OCI-LY1 (cell line): ENCODE measurements at regions not wholly inside any gene's neighbourhood (a gene's known extent, or its start where the extent isn't known, plus 50 kb on each side); places are given as distances from the start of the nearest gene placed in this dataset.

Experiments
- H2AFZ ChIP-seq: fragments of 200-600 bp; sonication (generic), shearing (Covaris generic); 2 replicates; pipeline ENCODE4 v1.6.0; 2014; ENCODE audit warnings: antibody characterized with exemption, mild to moderate bottlenecking, low read length
- H3F3A ChIP-seq: fragments of 200-600 bp; sonication (generic), shearing (Covaris generic); 2 replicates; pipeline ENCODE4 v1.6.0; 2014; ENCODE audit warnings: mild to moderate bottlenecking, antibody characterized with exemption, low read length, moderate library complexity; ENCODE audit not compliant: insufficient read depth
- H3K27ac ChIP-seq: fragments of 200-600 bp; sonication (generic); 2 replicates; pipeline ENCODE4 v1.5.1; 2014; ENCODE audit warnings: low read length, mixed run types, mild to moderate bottlenecking, low read depth; ENCODE audit not compliant: poor library complexity, severe bottlenecking
- H3K27me3 ChIP-seq: fragments of 200-600 bp; sonication (generic); 2 replicates; pipeline ENCODE4 v1.6.0; 2014; ENCODE audit warnings: antibody characterized with exemption, mild to moderate bottlenecking, low read length, moderate library complexity; ENCODE audit not compliant: insufficient read depth
- H3K36me3 ChIP-seq: fragments of 200-600 bp; sonication (generic); 2 replicates; pipeline ENCODE4 v1.6.1; 2014; ENCODE audit warnings: mild to moderate bottlenecking, antibody characterized with exemption, low read length, moderate library complexity, mixed read lengths; ENCODE audit not compliant: insufficient read depth
- H3K4me1 ChIP-seq: fragments of 200-600 bp; sonication (generic); 2 replicates; pipeline ENCODE4 v1.5.1; 2014; ENCODE audit warnings: mild to moderate bottlenecking, low read length, moderate library complexity; ENCODE audit not compliant: insufficient read depth, severe bottlenecking
- H3K4me2 ChIP-seq: fragments of 200-600 bp; sonication (generic), shearing (Covaris generic); 2 replicates; pipeline ENCODE4 v1.6.1; 2014; ENCODE audit warnings: low read length
- H3K4me3 ChIP-seq: fragments of 200-600 bp; sonication (generic); 2 replicates; pipeline ENCODE4 v1.5.1; 2014; ENCODE audit warnings: low read length, low read depth, mild to moderate bottlenecking, mixed read lengths; ENCODE audit not compliant: poor library complexity, severe bottlenecking
- H3K79me2 ChIP-seq: fragments of 200-600 bp; shearing (Covaris generic); 2 replicates; pipeline ENCODE4 v1.6.1; 2016; ENCODE audit warnings: mixed run types, low read length, mixed read lengths; ENCODE audit not compliant: insufficient read depth
- H3K9ac ChIP-seq: fragments of 200-600 bp; sonication (generic), shearing (Covaris generic); 2 replicates; pipeline ENCODE4 v1.6.1; 2014; ENCODE audit warnings: mild to moderate bottlenecking, low read length, mixed read lengths
- H3K9me2 ChIP-seq: fragments of 200-600 bp; sonication (generic), shearing (Covaris generic); 2 replicates; pipeline ENCODE4 v1.6.1; 2014; ENCODE audit warnings: low read depth, mild to moderate bottlenecking, low read length, mixed read lengths
- H3K9me3 ChIP-seq: fragments of 200-600 bp; shearing (Covaris generic); 2 replicates; pipeline ENCODE4 v1.6.1; 2014; ENCODE audit warnings: low read length, mixed read lengths
- H4K20me1 ChIP-seq: fragments of 200-600 bp; sonication (generic), shearing (Covaris generic); 2 replicates; pipeline ENCODE4 v1.6.0; 2016; ENCODE audit warnings: mild to moderate bottlenecking, low read length; ENCODE audit not compliant: insufficient read depth
- CTCF ChIP-seq: fragments of 200-600 bp; sonication (generic), shearing (Covaris generic); IDR thresholded peaks from 2 replicates; pipeline ENCODE4 v1.5.1; 2017; ENCODE audit warnings: mild to moderate bottlenecking, antibody characterized with exemption, low read length, moderate library complexity, mixed read lengths
- EZH2 ChIP-seq: fragments of 200-600 bp; sonication (generic), shearing (Covaris generic); IDR thresholded peaks from 2 replicates; pipeline ENCODE4 v1.8.0; 2017; ENCODE audit warnings: borderline replicate concordance, mixed run types, mild to moderate bottlenecking, antibody characterized with exemption, low read length, moderate library complexity, mixed read lengths

- H3K27me3 ChIP-seq: no peaks in the 10 kb centered on the region
- H3K9me3 ChIP-seq: no peaks in the 10 kb centered on the region
- no peak overlapping the region for H3K9ac ChIP-seq
- no peak for TF ChIP-seq CTCF
- no peak overlapping the region for H2AFZ ChIP-seq
- H3K4me1 ChIP-seq: no peaks in the 10 kb centered on the region
- H4K20me1 ChIP-seq: no peaks in the 10 kb centered on the region
- H3K36me3 ChIP-seq: no peaks in the 10 kb centered on the region
- H3K9me2 ChIP-seq: no peaks in the 10 kb centered on the region
- H3K4me3 ChIP-seq: no peak overlapping the region
- no peaks in the 10 kb centered on the region; the same call in 1 of the 2 replicates for H3F3A ChIP-seq
- no peak overlapping the region for H3K4me2 ChIP-seq
- no peak overlapping the region for H3K27ac ChIP-seq
- no peaks in the 10 kb centered on the region for H3K79me2 ChIP-seq
Measured at GRCh38 chr17:69876757-69877156, 198.3 kb upstream of the KCNJ16 start.

- no peaks in the 10 kb centered on the region for H3K4me1 ChIP-seq
- no peak overlapping the region for H2AFZ ChIP-seq
- no peaks in the 10 kb centered on the region for H3K27me3 ChIP-seq
- no peaks in the 10 kb centered on the region for H3K79me2 ChIP-seq
- no peaks in the 10 kb centered on the region for H4K20me1 ChIP-seq
- H3K27ac ChIP-seq: no peak overlapping the region
- TF ChIP-seq CTCF: no peak
- no peak for TF ChIP-seq EZH2
- no peak overlapping the region for H3K4me3 ChIP-seq
- H3K9me3 ChIP-seq: no peaks in the 10 kb centered on the region
- H3K9me2 ChIP-seq: no peaks in the 10 kb centered on the region
- no peaks in the 10 kb centered on the region for H3K36me3 ChIP-seq
- H3F3A ChIP-seq: no peaks in the 10 kb centered on the region; the same call in 1 of the 2 replicates
- no peak overlapping the region for H3K4me2 ChIP-seq
- no peak overlapping the region for H3K9ac ChIP-seq
Measured at GRCh38 chr17:69878661-69879060, 196.4 kb upstream of the KCNJ16 start.

GRCh38 chr17:69879576-69879975, 195.4 kb upstream of the KCNJ16 start:
- H3K9me3 ChIP-seq: no peaks in the 10 kb centered on the region
- no peak overlapping the region for H3K27ac ChIP-seq
- TF ChIP-seq CTCF (no peak), EZH2 (no peak)
- no peak overlapping the region for H3K9ac ChIP-seq
- H3K4me2 ChIP-seq: no peak overlapping the region
- no peaks in the 10 kb centered on the region for H3K79me2 ChIP-seq
- no peaks in the 10 kb centered on the region for H3K4me1 ChIP-seq
- no peaks in the 10 kb centered on the region; the same call in 1 of the 2 replicates for H3F3A ChIP-seq
- H3K9me2 ChIP-seq: no peaks in the 10 kb centered on the region
- H3K4me3 ChIP-seq: no peak overlapping the region
- no peaks in the 10 kb centered on the region for H4K20me1 ChIP-seq
- H3K27me3 ChIP-seq: no peaks in the 10 kb centered on the region
- no peak overlapping the region for H2AFZ ChIP-seq
- no peaks in the 10 kb centered on the region for H3K36me3 ChIP-seq
